HG02763 (cell line): ENCODE measurements at regions not wholly inside any gene's neighbourhood (a gene's known extent, or its start where the extent isn't known, plus 50 kb on each side); places are given as distances from the start of the nearest gene placed in this dataset.

Experiments
- ATAC-seq: cut with Tn5 transposase; IDR thresholded peaks from one replicate; pipeline ENCODE4 v1.9.1; 2021; ENCODE audit warnings: mild to moderate bottlenecking, moderate library complexity; ENCODE audit not compliant: unreplicated experiment

DNA sequence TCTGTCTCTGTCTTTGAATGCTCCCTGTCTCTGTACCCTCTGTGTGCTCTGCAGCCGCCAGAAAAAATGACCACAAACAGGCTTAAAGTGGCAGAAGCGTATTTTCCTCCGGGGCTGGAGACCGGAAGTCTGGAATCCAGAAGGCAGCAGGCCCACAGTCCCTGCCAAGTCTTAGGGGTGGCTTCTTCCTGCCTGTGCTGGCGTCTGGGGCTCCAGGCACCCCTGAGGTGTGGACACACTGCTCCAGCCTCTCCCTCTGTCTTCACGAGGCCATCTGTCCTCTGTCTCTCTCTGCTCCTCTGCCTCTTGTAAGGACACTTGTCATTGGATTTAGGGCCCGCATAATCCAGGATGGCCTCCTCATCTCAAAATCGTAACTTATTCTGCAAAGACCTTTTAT lies 298.4 kb upstream of the IRX4 start:
- no peak for ATAC-seq

- ATAC-seq: no peak
Measured at GRCh38 chr5:2180456-2180855, 297.7 kb upstream of the IRX4 start.

DNA sequence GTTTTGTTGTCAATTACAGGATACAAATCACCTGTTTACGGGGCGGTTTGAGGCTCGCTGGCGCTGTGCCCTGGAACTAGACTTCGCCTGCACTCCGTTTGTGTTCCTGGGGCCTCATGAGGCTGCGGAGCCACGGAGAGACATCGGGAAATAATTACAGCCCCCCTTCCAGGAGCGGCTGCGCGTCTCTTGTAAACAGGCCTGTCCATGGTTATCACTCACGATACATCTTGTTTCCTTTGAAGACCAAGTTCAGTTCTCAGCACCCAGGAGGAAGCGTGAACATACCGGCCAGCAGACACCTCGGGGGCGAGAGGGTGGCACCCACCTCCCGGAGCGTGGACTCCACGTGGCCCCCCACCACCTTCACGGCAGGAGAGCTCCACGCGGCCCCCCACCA lies 297.1 kb upstream of the IRX4 start:
- ATAC-seq: no peak

DNA sequence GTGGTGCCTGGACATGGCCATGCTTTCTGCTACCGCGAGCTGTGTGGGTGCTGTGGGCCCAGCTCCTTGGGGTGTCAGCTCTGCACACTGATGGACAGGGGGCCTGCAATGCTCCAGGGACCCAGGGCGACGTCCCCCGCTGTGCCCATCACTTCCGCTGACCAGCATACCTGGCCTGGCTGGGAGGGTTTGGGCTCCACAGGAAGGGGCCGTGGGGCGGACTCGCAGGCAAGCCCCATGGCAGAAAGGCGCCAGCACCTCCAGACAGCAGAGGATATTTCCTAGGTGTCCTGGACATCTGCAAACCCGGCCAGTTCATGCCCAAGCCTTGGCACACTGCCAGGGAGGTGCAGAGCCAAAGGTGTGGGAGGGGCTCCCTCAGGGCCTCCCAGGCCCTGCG lies 295.8 kb upstream of the IRX4 start:
- no peak for ATAC-seq

DNA sequence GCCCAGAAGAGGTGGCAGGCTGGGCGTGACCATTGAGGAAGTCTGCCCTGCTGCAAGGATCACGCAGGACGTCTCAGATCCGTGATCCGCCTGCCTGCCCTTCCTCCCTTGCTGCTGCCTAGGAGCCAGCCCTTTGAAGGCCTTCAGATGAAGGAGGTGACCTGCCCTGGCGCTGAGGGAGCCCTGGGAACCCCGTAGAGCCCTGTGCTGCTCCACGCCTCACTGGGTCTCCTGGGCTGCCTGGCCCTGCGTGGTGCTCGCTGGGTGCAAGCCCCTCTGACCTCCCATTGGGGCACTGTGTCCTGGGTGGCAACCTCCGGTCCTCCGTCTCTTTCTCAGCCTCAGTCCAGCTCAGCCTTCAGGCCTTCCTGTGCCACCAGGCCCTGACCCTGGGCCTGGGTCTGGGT lies 295.3 kb upstream of the IRX4 start:
- ATAC-seq: no peak

GRCh38 chr5:2177244-2177643 lies 294.5 kb upstream of the IRX4 start:
- no peak for ATAC-seq

DNA sequence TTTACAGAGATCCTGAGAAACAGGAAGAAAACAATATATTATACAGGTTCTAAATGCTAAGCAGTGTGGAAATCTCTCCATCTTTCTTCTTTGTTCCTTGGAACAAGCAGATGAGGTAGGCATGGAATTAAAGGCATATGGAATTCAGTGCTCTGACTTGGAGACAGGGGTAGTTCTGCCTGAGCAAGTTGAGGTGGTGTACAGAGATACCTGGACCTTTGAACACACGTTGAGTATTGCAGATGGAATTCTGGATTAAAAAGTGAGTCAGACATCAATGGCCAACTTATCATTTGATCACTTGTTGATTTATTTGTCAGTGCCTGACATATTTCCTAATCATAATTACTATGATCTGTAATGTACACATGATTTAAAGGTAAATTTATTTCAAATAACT lies 293.9 kb upstream of the IRX4 start:
- ATAC-seq: no peak

GRCh38 chr5:2175842-2176404 lies 293.2 kb upstream of the IRX4 start:
- no peak for ATAC-seq

GRCh38 chr5:2175041-2175440 lies 292.3 kb upstream of the IRX4 start:
- no peak for ATAC-seq

DNA sequence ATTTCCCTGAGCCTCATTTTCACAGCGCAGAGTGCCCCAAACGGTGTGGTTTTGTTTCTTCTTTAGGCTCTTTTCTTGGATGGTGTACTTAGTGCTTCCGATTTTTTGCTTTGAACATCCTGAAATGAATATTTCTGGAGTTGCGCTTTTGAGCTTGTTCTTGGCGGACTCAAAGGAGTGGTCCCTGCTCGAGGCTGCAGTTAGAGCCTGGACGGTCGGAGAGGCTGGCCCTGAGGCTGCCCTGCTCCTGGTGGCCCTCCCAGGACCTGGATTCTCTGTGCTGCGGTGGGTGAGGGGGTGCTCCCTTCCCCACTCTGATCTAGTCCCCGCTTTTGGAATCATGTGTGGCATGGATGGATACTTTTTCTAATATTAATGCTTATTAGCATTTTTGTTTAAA lies 291.8 kb upstream of the IRX4 start:
- ATAC-seq: no peak

- no peak for ATAC-seq
Measured at GRCh38 chr5:2173151-2173834, 290.6 kb upstream of the IRX4 start.

GRCh38 chr5:2172471-2172870 lies 289.7 kb upstream of the IRX4 start:
- no peak for ATAC-seq

DNA sequence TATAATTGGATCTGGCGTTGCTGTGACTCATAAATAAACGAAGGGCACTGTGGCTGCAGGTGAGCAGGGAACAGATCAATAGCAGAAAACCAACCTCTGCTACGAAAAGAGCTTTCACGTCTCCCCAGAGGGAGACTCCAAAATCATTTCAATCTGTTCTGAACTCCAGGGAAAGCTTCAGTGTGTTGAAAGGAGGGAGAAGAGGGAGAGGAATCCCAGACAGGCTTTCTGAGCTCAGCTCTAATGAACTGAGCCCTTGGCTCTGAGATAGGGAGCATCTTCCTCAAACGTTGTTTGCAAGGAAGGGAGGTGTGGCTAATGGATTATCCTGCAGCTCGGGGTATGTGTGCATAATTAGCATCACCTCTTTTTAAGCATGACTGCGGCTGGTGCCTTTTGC lies 288.0 kb upstream of the IRX4 start:
- no peak for ATAC-seq

DNA sequence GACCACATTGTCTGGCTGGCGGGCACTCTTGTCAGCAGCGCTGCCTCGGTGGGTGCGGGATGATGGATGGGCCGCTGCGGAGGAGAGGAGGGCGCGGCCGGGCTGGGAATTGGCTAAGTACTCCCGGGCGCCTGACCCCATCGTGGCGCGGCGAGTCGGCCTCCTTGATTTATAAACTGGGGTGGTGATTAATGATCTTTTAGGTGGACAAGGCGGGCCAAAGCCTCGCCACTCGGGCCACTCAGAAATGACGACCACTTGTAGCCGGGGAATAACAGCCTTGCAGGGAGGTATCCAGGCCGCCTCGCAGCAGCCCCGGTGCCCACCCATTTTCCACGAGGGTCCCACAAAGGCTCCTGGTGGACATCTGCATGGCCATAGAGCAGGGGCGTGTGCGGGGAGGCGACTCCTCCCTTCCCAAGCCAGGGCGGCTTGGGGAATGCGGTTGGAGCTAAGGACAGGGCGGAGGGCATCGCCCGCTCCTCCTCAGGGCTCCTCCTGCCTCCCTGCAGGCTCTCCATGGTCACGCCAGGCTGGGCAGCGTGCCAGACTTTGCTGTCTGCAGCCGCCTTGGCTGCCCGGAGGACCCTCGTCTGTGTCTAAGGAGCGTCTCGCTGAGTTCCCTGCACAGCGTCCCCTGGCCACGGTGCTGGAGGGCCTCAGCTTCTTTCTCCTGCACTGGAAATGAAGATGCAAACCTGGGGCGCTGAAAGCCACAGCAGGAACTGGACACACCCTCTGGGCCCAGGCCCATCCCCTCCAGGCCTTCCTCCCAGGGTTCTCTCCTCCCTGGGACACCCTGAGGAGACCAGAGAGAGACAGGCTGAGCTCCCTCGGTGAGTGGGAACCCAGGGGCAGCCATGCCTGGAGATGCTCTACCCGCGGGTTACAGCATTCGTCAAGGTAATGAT lies 287.4 kb upstream of the IRX4 start:
- ATAC-seq: no peak

GRCh38 chr5:2169430-2169808 lies 286.7 kb upstream of the IRX4 start:
- no peak for ATAC-seq

DNA sequence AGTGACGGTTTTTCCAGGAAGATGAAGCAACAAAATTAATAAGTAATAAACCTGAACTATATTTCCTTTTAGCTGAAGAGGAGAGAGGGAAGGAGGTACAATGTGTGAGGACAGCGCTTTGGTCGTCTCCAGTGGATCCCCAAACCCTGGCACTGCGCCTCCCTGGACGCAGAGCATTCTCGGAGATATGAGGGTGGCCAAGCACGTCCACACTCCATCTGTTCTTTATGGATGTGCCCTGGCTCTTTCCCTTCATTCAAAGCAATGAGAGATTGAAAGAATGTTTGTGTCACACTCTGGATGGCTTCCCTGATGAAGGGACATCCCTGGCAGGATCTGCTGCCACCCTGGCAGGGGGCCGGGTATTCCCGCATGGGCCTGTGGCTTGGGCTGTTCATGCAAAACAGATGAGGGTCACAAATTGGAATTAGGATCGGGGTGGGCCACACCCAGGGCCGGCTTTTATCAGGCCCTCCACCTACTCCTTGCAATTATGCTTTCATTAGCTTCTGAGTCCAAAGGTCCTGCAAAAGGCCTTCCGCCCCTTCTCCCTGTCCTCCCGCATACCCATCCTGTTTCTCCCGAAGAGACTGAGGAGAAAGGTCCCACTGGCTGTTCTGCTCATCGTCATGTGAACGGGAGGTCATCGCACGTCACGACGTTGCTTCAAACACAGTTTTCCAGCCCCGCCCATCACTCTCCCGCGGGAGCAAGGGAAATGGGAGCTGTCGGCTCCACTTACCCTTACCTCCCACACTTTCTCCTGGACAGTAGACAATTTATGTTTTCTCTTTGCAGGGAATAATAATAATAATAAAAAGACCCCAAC lies 286.1 kb upstream of the IRX4 start:
- no peak for ATAC-seq

- no peak for ATAC-seq
Measured at GRCh38 chr5:2167671-2168070, 284.9 kb upstream of the IRX4 start.

- no peak for ATAC-seq
Measured at GRCh38 chr5:2166979-2167377, 284.3 kb upstream of the IRX4 start.

- ATAC-seq: no peak
Measured at GRCh38 chr5:2166306-2166978, 283.7 kb upstream of the IRX4 start.

GRCh38 chr5:2165615-2166305 lies 283.0 kb upstream of the IRX4 start:
- no peak for ATAC-seq
